GM19351 (cell line): ENCODE measurements at regions not wholly inside any gene's neighbourhood (a gene's known extent, or its start where the extent isn't known, plus 50 kb on each side); places are given as distances from the start of the nearest gene placed in this dataset.
"Not testable (repeated sequence)": the region's sequence is repeated elsewhere in the genome, so short reads cannot be mapped to it uniquely, and the experiment has no call there.

Experiments
- ATAC-seq: cut with Tn5 transposase; IDR thresholded peaks from one replicate; pipeline ENCODE4 v1.9.1; 2021; ENCODE audit warnings: mild to moderate bottlenecking, moderate library complexity; ENCODE audit not compliant: unreplicated experiment

DNA sequence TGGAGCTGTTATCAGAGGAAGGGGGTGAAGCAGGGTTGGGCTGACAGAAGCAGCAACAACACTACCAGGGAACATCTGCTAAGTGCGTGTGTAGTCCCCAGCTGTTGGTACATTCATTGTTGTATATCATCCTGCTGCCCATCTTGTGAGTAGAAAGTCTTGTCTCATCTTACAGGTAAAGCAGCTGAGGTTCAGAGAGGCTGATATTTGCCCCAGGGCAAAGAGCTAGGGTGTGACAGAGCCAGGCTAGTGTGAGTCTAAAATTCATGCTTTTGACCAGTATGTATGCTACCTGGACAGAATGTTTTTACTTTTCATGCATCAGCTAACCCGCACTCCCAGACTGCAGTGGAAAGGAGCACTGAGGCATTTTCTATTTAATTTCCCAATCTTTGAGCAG, 221.6 kb downstream of the STK31 start:
- ATAC-seq = no peak

DNA sequence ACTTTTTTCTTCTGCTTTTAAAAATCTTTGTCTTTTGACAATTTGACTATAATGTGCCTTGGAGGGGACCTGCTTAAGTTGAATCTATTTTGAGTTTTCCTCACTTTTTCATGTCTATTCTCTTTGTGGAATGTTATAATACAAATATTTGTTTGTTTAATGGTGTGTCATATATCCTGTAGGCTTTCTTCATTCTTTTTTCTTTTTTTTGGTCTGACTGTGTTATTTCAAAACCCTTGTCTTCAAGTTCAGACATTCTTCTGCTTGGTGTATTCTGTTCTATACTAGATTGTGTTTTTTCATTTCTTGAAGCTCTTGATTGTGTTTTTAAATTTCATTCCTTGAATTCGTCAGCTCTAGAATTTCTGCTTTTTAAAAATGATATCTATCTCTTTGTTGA, 228.2 kb downstream of the STK31 start:
- ATAC-seq = no peak

DNA sequence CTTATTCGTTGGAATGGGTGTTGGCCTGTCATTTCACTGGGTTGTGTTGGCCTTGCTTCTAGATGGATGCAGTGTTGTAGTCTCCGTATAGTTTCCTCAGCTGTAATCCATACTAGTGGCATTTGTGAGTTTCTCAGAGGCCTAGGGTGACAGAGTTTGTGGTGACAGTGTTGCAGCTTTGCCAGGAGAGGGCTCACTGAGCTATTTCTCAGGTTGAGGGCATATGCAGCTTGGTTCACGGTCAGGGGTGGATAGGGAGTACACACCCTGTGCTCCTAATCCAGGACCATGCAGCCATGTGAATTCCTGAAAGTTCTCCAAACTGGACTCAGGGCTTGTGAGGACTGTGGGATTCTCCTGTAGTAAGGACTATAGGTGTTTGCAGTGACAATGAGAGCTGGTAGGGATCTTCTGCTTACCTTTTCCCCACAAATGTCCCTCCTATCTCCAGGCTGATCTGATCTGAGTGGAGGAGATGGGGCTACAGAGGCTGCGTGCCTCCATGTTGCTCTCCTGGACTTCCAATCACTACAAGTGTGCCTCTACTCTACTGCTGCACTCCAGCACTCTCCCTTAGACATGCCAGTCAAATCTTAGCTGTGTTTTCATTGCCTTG, 229.0 kb downstream of the STK31 start:
- peak; percentile 94 for ATAC-seq

DNA sequence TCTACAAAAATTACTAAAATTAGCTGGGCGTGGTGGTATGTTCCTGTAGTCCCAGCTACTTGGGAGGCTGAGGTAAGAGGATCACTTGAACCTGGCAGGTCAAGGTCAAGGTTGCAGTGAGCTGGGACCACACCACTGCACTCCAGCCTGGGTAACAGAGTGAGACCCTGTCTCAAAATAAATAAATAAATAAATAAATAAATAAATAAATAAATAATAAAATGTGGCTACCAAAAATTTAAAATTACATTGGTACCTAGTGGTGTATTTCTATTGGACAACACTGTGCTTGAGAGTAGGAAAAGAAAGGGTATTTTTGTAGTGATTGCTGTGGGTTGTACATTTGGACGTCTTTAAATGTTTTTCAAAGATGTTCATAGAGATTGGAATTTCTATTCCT, 229.7 kb downstream of the STK31 start:
- not testable (repeated sequence) for ATAC-seq

- ATAC-seq = no peak
These were observed 231.5 kb downstream of the STK31 start for GRCh38 chr7:23941551-23941950.

- ATAC-seq = no peak
These were observed 232.0 kb downstream of the STK31 start for GRCh38 chr7:23942032-23942431.

GRCh38 chr7:23944131-23944530, 234.1 kb downstream of the STK31 start:
- no peak for ATAC-seq

GRCh38 chr7:23945472-23945871, 235.5 kb downstream of the STK31 start:
- ATAC-seq = no peak

DNA sequence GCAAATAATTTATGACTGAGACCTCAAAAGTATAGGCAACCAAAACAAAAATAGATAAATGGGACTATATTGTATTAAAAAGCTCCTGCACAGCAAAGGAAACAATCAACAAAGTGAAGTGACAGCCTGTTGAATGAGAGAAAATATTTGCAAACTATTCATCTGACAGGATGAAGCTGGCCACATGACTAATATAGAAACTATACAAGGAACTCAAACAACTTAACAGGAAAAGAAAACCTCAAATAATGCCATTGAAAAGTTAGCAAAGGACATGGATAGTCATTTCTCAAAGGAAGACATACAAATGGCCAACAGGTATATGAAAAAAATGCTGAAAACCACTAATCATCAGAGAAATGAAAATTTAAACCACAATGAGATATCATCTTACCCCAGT, 245.1 kb downstream of the STK31 start:
- no peak for ATAC-seq

- ATAC-seq = no peak
These were observed 245.7 kb downstream of the STK31 start for GRCh38 chr7:23955600-23956149.

DNA sequence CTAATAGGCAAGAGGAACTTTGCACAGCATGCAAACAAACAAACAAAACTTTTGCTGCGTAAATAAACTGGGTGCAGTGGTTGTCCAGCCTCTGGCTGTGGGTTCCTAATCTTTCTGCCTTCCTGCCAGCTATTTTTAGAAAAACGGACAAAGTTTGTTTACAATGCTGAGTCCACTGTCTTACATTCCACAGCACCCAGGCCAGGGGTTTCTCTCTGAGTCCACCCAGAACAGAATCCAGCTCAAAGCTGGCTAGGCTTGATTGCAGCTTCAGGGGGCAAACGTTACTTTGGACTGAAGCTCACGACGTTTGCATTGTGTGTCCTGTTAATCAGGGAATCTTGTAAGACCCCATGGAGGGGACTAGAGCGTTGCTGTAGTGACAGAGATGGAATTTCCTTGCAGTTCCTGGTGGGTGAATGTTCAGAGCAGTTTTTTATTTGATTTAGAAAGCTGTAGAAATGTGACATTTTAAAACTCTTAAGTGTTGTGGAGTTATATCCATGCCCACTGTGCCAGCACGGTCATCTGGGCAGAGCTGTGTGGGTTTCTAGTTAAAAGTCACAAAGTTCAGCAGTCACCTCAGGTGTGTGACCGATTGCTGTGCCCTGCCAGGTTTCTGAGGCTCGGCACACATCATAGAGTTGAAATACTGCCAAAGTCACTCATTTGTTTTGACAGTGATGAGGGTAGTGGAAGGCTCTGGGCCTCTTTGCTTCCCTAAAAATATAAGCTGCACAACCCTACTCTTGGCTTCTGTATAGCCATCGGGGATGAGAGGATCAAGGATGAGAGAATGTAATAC, 247.0 kb downstream of the STK31 start:
- no peak for ATAC-seq

GRCh38 chr7:23959821-23960220, 249.8 kb downstream of the STK31 start:
- no peak for ATAC-seq

DNA sequence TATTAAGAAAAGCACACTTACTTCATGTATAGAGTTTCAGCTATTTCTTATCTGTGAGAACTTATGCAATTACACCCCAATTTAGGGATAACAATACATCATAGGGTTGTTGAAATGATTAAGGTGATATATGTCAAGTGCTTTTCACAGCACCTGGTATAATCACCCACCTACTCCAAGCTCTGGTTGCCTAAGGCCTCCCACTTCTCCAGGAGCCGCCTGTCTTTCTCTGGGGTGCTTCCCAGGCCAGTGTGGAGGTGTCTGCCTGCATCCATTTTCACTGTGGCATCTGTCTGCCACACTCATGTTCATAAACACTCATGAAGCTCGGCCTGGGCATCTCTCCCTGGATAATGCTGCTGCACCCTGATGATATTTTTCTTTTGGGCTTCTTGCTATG, 250.3 kb downstream of the STK31 start:
- no peak for ATAC-seq

DNA sequence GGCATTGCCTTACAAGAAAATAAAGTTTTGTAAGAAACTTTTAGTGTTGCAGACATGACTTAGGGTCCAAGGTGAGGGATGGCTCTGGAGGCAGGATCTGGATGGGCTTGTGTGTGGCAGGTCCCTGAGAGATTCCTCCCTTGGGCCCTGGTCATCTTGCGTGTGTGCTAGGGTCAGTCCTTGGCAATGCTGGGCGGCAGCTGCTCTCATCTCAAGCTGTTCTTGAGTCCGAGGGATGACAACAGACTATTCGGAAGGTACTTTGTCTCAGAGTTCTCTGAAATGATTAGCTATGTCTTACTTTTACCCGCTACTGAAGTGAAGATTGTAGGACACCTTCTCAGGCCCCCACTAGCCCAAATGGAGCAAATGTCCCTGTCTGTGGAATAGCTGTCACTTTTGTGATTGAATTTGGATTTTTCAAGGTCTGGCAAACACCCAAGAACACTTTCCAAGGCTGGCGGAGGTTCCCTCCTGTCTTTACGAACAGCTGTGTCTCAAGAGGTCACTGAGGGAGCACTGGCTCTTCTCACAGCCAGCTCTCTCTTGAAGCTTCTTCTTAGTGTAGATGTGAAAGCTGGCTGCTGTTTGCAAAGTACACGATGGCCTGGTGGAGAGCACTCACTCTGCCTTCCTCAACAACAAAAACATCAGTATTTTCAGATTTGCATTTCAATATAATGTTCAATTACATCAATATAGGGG, 253.6 kb downstream of the STK31 start:
- no peak for ATAC-seq

DNA sequence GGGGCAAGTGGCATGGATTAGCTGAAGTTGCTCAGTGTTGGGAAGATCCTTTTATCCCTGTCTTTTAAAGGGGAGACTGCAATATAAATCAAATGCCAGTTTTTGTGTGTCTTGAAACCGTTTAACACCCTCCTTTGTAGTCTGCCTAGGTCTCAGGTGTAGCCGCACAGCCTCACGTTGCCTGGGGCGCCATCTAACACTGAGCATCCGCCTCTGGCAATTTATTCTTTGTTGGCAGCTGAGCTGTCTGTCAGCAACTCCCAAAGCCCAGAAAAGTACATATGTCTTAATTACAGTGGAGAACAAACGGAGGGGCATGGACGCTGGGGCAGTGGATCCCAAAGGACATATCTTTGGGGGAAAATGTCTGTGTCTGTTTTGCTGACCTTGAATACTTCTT, 254.7 kb downstream of the STK31 start:
- no peak for ATAC-seq

- ATAC-seq = no peak
These were observed 255.3 kb downstream of the STK31 start for GRCh38 chr7:23965296-23965695.

- no peak for ATAC-seq
These were observed 256.9 kb downstream of the STK31 start for GRCh38 chr7:23966941-23967340.

GRCh38 chr7:23967949-23968599, 258.1 kb downstream of the STK31 start:
- peak; percentile 77 for ATAC-seq

GRCh38 chr7:23968791-23969190, 258.8 kb downstream of the STK31 start:
- no peak for ATAC-seq

GRCh38 chr7:23969443-23969842, 259.4 kb downstream of the STK31 start:
- ATAC-seq = no peak

DNA sequence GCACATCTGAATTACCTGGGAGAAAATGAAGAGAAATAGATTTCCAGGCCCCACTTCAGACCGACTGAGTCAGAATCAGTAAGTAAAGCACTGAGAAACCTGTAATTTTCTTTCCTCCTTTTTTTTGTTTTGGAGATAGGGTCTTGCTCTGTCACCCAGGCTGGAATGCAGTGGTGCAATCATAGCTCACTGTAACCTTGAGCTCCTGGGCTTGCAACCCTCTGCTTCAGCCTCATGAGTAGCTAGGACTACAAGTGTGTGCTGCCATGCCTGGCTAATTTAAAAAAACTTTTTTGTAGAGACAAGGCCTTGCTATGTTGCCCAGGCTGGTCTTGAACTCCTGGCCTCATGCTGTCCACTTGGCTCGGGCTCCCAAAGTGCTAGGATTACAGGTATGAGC, 260.2 kb downstream of the STK31 start:
- ATAC-seq = no peak
